HCT116 (cell line): ENCODE measurements at regions not wholly inside any gene's neighbourhood (a gene's known extent, or its start where the extent isn't known, plus 50 kb on each side); places are given as distances from the start of the nearest gene placed in this dataset.

ENCODE experiments used
- CTCF ChIP-seq, 3 experiments: fragments of 200-600 bp in 1 of 3; sonication (generic) in 1 of 3; IDR thresholded peaks in 2 of 3; conservative IDR thresholded peaks in 1 of 3; 2 replicates each; pipeline ENCODE4 v1.5.1; 2012 to 2017; ENCODE audit warnings: low read depth in 2 of 3, low read length in 2 of 3, antibody characterized with exemption in 1 of 3, borderline replicate concordance in 1 of 3, control low read depth in 1 of 3, mild to moderate bottlenecking in 1 of 3, mixed read lengths in 1 of 3, mixed run types in 1 of 3, moderate library complexity in 1 of 3; ENCODE audit not compliant: insufficient read depth in 1 of 3
- EZH2 ChIP-seq: fragments of 200-600 bp; sonication (generic); IDR thresholded peaks from 2 replicates; pipeline ENCODE4 v1.6.1; 2017; ENCODE audit warnings: antibody characterized with exemption, mixed run types
- POLR2A ChIP-seq: IDR thresholded peaks from 2 replicates; pipeline ENCODE4 v1.7.0; 2011; ENCODE audit warnings: borderline replicate concordance; ENCODE audit not compliant: insufficient read depth, insufficient read length; ENCODE audit errors: extremely low read depth
- POLR2AphosphoS5 ChIP-seq: IDR thresholded peaks from 2 replicates; pipeline ENCODE4 v1.6.1; 2011; ENCODE audit warnings: mild to moderate bottlenecking, low read depth, low read length, moderate library complexity
- SRF ChIP-seq: IDR thresholded peaks from 2 replicates; pipeline ENCODE4 v1.6.1; 2012; ENCODE audit warnings: low read depth

GRCh38 chr1:89472253-89472652 lies 52.4 kb upstream of the LRRC8B start:
- no peak for TF ChIP-seq CTCF (IDR thresholded peaks at IDR 0.05 in 2 of 3, conservative IDR thresholded peaks at IDR 0.05 in 1 of 3; ENCODE audit: borderline replicate concordance in 1 of 3, insufficient read depth in 1 of 3, low read depth in 2 of 3, low read length in 2 of 3)
- no peak for TF ChIP-seq POLR2AphosphoS5
- TF ChIP-seq POLR2A = no peak
- TF ChIP-seq EZH2 = no peak
- TF ChIP-seq SRF = no peak
